ENCODE measurements at regions not wholly inside any gene's neighbourhood (a gene's known extent, or its start where the extent isn't known, plus 50 kb on each side); places are given as distances from the start of the nearest gene placed in this dataset.

- no peaks in the 10 kb centered on the region; the same call in none of the 2 replicates for H3K27me3 ChIP-seq (replicated peaks; ENCODE audit: control insufficient read depth, insufficient read depth, low read length)
Measured at GRCh38 chr6:165936660-165937059, 231.0 kb downstream of the TBXT start.

GRCh38 chr6:165936096-165936495 lies 231.6 kb downstream of the TBXT start:
- no peak for DNase-seq (ENCODE audit: extremely low read depth, insufficient read length)
- no peak for TF ChIP-seq CTCF (IDR thresholded peaks at IDR 0.05; ENCODE audit: insufficient read depth, low read length, poor library complexity, severe bottlenecking)
- H3K36me3 ChIP-seq (ENCODE audit: control insufficient read depth, insufficient read depth, low read length), result no peaks in the 10 kb centered on the region
- H3K27me3 ChIP-seq (replicated peaks; ENCODE audit: control insufficient read depth, insufficient read depth, low read length), result no peaks in the 10 kb centered on the region; the same call in 1 of the 2 replicates
- H3K4me3 ChIP-seq (replicated peaks; ENCODE audit: low read depth, low read length), result no peak overlapping the region

More at GRCh38 chr6:165936660-165937059, 231.0 kb downstream of the TBXT start:
- Histone ChIP-seq H3K4me3 (replicated peaks; ENCODE audit: low read depth, low read length) (no peak overlapping the region), H3K36me3 (ENCODE audit: control insufficient read depth, insufficient read depth, low read length) (no peaks in the 10 kb centered on the region)
- no peak for TF ChIP-seq CTCF (IDR thresholded peaks at IDR 0.05; ENCODE audit: insufficient read depth, low read length, poor library complexity, severe bottlenecking)
- DNase-seq (ENCODE audit: extremely low read depth, insufficient read length), result no peak

- DNase-seq (ENCODE audit: extremely low read depth, insufficient read length), result no peak
- no peak for TF ChIP-seq CTCF (IDR thresholded peaks at IDR 0.05; ENCODE audit: insufficient read depth, low read length, poor library complexity, severe bottlenecking)
- Histone ChIP-seq H3K4me3 (replicated peaks; ENCODE audit: low read depth, low read length) (no peak overlapping the region), H3K36me3 (ENCODE audit: control insufficient read depth, insufficient read depth, low read length) (no peaks in the 10 kb centered on the region), H3K27me3 (replicated peaks; ENCODE audit: control insufficient read depth, insufficient read depth, low read length) (no peaks in the 10 kb centered on the region; the same call in none of the 2 replicates)
Measured at GRCh38 chr6:165931675-165932074, 236.0 kb downstream of the TBXT start.

- no peaks in the 10 kb centered on the region for H3K36me3 ChIP-seq (ENCODE audit: control insufficient read depth, insufficient read depth, low read length)
- TF ChIP-seq CTCF (IDR thresholded peaks at IDR 0.05; ENCODE audit: insufficient read depth, low read length, poor library complexity, severe bottlenecking), result no peak
- no peak overlapping the region for H3K4me3 ChIP-seq (replicated peaks; ENCODE audit: low read depth, low read length)
- no peaks in the 10 kb centered on the region; the same call in none of the 2 replicates for H3K27me3 ChIP-seq (replicated peaks; ENCODE audit: control insufficient read depth, insufficient read depth, low read length)
- DNase-seq (ENCODE audit: extremely low read depth, insufficient read length), result no peak
Measured at GRCh38 chr6:165930668-165931214, 236.9 kb downstream of the TBXT start.

GRCh38 chr6:165929607-165930006 lies 238.0 kb downstream of the TBXT start:
- no peak for DNase-seq (ENCODE audit: extremely low read depth, insufficient read length)
- Histone ChIP-seq H3K4me3 (replicated peaks; ENCODE audit: low read depth, low read length) (no peak overlapping the region), H3K36me3 (ENCODE audit: control insufficient read depth, insufficient read depth, low read length) (no peaks in the 10 kb centered on the region), H3K27me3 (replicated peaks; ENCODE audit: control insufficient read depth, insufficient read depth, low read length) (no peaks in the 10 kb centered on the region; the same call in none of the 2 replicates)
- TF ChIP-seq CTCF (IDR thresholded peaks at IDR 0.05; ENCODE audit: insufficient read depth, low read length, poor library complexity, severe bottlenecking), result no peak

- no peaks in the 10 kb centered on the region for H3K36me3 ChIP-seq (ENCODE audit: control insufficient read depth, insufficient read depth, low read length)
- no peak for TF ChIP-seq CTCF (IDR thresholded peaks at IDR 0.05; ENCODE audit: insufficient read depth, low read length, poor library complexity, severe bottlenecking)
- no peak overlapping the region for H3K4me3 ChIP-seq (replicated peaks; ENCODE audit: low read depth, low read length)
- no peak for DNase-seq (ENCODE audit: extremely low read depth, insufficient read length)
- H3K27me3 ChIP-seq (replicated peaks; ENCODE audit: control insufficient read depth, insufficient read depth, low read length), result no peaks in the 10 kb centered on the region; the same call in none of the 2 replicates
Measured at GRCh38 chr6:165926378-165926777, 241.3 kb downstream of the TBXT start.
